ENCODE measurements at regions not wholly inside any gene's neighbourhood (a gene's known extent, or its start where the extent isn't known, plus 50 kb on each side); places are given as distances from the start of the nearest gene placed in this dataset.

- H3K4me3 ChIP-seq (replicated peaks; ENCODE audit: low read depth, low read length) = no peak overlapping the region
- no peak for DNase-seq (ENCODE audit: extremely low read depth, low read depth)
- TF ChIP-seq CTCF (IDR thresholded peaks at IDR 0.05; ENCODE audit: low read depth, low read length, missing control alignments) = no peak
These were observed 389.6 kb upstream of the CDH19 start for GRCh38 chr18:66993492-66993891.

- TF ChIP-seq CTCF (IDR thresholded peaks at IDR 0.05; ENCODE audit: low read depth, low read length, missing control alignments) = no peak
- H3K4me3 ChIP-seq (replicated peaks; ENCODE audit: low read depth, low read length) = no peak overlapping the region
- DNase-seq (ENCODE audit: extremely low read depth, low read depth) = no peak
These were observed 387.0 kb upstream of the CDH19 start for GRCh38 chr18:66990909-66991308.

GRCh38 chr18:66979009-66979408, 375.1 kb upstream of the CDH19 start:
- H3K4me3 ChIP-seq (replicated peaks; ENCODE audit: low read depth, low read length) = no peak overlapping the region
- no peak for DNase-seq (ENCODE audit: extremely low read depth, low read depth)
- TF ChIP-seq CTCF (IDR thresholded peaks at IDR 0.05; ENCODE audit: low read depth, low read length, missing control alignments) = no peak

DNA sequence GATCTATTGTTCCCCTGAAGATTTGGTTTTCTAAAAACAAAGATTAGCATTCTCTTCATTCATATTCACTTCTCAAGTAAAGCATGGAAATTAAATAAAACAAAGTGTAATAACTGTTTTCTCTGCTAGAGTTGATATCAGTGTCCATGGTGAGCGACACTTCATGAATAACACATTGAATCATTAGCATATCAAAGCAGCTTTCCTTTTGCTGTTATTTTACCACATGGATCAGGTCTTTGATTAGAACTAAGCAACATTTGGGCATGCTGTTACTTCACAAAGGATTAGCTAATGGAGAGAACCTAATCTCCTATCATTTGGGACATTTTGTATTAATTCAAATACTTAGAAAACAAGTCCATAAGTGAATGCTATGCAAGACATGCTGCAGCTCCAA, 368.8 kb upstream of the CDH19 start:
- no peak overlapping the region for H3K4me3 ChIP-seq (replicated peaks; ENCODE audit: low read depth, low read length)
- no peak for TF ChIP-seq CTCF (IDR thresholded peaks at IDR 0.05; ENCODE audit: low read depth, low read length, missing control alignments)
- no peak for DNase-seq (ENCODE audit: extremely low read depth, low read depth)

DNA sequence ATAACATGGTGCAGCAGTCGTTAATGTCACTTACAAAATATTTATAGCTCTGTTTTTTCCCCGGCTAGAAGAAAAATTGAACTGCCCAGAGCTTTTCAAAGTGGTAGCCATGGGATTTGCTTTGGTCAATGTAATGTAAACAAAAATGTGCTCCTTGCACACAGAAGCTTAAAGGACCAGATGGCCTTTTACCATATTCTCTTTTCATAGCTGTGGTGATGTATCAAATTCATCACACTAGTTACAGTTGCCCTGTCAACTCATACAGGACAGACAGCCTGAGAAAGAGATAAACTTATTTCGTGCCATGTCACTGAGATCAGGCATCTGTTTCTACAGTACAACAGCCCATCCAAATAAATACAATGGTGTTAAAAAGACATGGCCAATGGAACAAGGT, 368.1 kb upstream of the CDH19 start:
- no peak overlapping the region for H3K4me3 ChIP-seq (replicated peaks; ENCODE audit: low read depth, low read length)
- TF ChIP-seq CTCF (IDR thresholded peaks at IDR 0.05; ENCODE audit: low read depth, low read length, missing control alignments) = no peak
- no peak for DNase-seq (ENCODE audit: extremely low read depth, low read depth)

DNA sequence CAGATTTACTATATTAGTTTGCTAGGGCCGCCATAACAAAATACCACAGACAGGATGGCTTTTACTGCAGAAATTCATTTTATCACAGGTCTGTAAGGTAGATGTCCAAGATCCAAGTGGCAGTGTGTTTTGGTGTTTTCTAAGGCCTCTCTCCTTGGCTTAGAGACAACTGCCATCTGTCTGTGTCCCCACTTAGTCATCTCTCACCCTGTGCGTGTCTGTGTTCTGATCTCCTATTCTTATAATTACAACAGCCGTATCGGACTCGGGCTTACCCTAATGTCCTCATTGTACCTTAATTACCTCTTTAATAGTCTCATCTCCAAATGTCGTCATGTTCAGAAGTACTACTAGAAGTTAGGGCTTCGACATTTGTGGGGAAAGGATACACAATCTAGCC, 362.3 kb upstream of the CDH19 start:
- no peak for TF ChIP-seq CTCF (IDR thresholded peaks at IDR 0.05; ENCODE audit: low read depth, low read length, missing control alignments)
- H3K4me3 ChIP-seq (replicated peaks; ENCODE audit: low read depth, low read length) = no peak overlapping the region
- DNase-seq (ENCODE audit: extremely low read depth, low read depth) = no peak

DNA sequence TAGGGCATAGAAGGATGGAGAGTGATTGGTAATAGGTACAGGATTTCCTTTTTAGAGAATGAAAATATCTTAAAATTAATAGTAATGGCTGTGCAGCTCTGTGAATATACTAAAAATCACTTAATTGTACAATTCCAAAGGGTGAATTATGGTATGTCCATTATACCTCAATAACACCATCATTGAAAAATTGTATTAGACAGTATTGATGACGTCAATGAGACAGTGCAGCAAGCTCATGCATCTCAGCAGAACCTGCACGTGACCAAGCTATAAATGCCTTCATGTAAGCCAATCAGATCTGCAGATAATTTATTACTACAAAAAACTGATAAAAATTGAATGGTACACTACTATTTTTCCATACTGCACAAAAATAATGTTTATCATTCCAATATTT, 354.4 kb upstream of the CDH19 start:
- DNase-seq (ENCODE audit: extremely low read depth, low read depth) = no peak
- TF ChIP-seq CTCF (IDR thresholded peaks at IDR 0.05; ENCODE audit: low read depth, low read length, missing control alignments) = no peak
- no peak overlapping the region for H3K4me3 ChIP-seq (replicated peaks; ENCODE audit: low read depth, low read length)

Measured in HFF-Myc (cell line).